GM12892 (cell line): ENCODE measurements at regions not wholly inside any gene's neighbourhood (a gene's known extent, or its start where the extent isn't known, plus 50 kb on each side); places are given as distances from the start of the nearest gene placed in this dataset.

ENCODE experiments used
- POLR2A ChIP-seq: IDR thresholded peaks from 2 replicates; pipeline ENCODE4 v1.6.1; 2011; ENCODE audit warnings: low read depth, low read length, control low read depth
- POLR2AphosphoS5 ChIP-seq: IDR thresholded peaks from 2 replicates; pipeline ENCODE4 v1.6.1; 2011; ENCODE audit warnings: low read depth, low read length, control low read depth

- TF ChIP-seq POLR2AphosphoS5: no peak
- no peak for TF ChIP-seq POLR2A
Measured at GRCh38 chr19:29117926-29118325, 95.0 kb downstream of the UQCRFS1 start.
